ENCODE measurements at regions not wholly inside any gene's neighbourhood (a gene's known extent, or its start where the extent isn't known, plus 50 kb on each side); places are given as distances from the start of the nearest gene placed in this dataset.

GRCh38 chr10:108250936-108251620, 1086.6 kb upstream of the SORCS1 start:
- Histone ChIP-seq H3K36me3 (ENCODE audit: insufficient read depth, low read length) (no peaks in the 10 kb centered on the region), H3K4me3 (no peak overlapping the region), H3K9ac (ENCODE audit: insufficient read length) (no peak overlapping the region), H3K27ac (no peak overlapping the region), H3K9me3 (ENCODE audit: low read depth, low read length) (no peaks in the 10 kb centered on the region)
- DNase-seq (ENCODE audit: low read depth, low spot score) = no peak
- TF ChIP-seq FOXP2 (optimal IDR thresholded peaks at IDR 0.05; ENCODE audit: control extremely low read depth, extremely low read length, insufficient read depth) (no peak), EZH2 (IDR thresholded peaks at IDR 0.05) (no peak), POLR2AphosphoS5 (IDR thresholded peaks at IDR 0.05; ENCODE audit: borderline replicate concordance, low read depth, low read length) (no peak)

GRCh38 chr10:108249940-108250339, 1085.4 kb upstream of the SORCS1 start:
- Histone ChIP-seq H3K27ac (no peak overlapping the region), H3K4me3 (no peak overlapping the region), H3K9ac (ENCODE audit: insufficient read length) (no peak overlapping the region), H3K9me3 (ENCODE audit: low read depth, low read length) (no peaks in the 10 kb centered on the region), H3K36me3 (ENCODE audit: insufficient read depth, low read length) (no peaks in the 10 kb centered on the region)
- no peak for TF ChIP-seq EZH2 (IDR thresholded peaks at IDR 0.05)
- no peak for TF ChIP-seq POLR2AphosphoS5 (IDR thresholded peaks at IDR 0.05; ENCODE audit: borderline replicate concordance, low read depth, low read length)
- no peak for TF ChIP-seq FOXP2 (optimal IDR thresholded peaks at IDR 0.05; ENCODE audit: control extremely low read depth, extremely low read length, insufficient read depth)
- DNase-seq (ENCODE audit: low read depth, low spot score) = no peak

GRCh38 chr10:108244443-108245228, 1080.1 kb upstream of the SORCS1 start:
- H3K36me3 ChIP-seq (ENCODE audit: insufficient read depth, low read length) = no peaks in the 10 kb centered on the region
- H3K27ac ChIP-seq = no peak overlapping the region
- H3K9ac ChIP-seq (ENCODE audit: insufficient read length) = no peak overlapping the region
- DNase-seq (ENCODE audit: low read depth, low spot score) = no peak
- H3K9me3 ChIP-seq (ENCODE audit: low read depth, low read length) = no peaks in the 10 kb centered on the region
- no peak overlapping the region for H3K4me3 ChIP-seq
- TF ChIP-seq POLR2AphosphoS5 (IDR thresholded peaks at IDR 0.05; ENCODE audit: borderline replicate concordance, low read depth, low read length) (no peak), FOXP2 (optimal IDR thresholded peaks at IDR 0.05; ENCODE audit: control extremely low read depth, extremely low read length, insufficient read depth) (no peak), EZH2 (IDR thresholded peaks at IDR 0.05) (no peak)

GRCh38 chr10:108241166-108241565, 1076.7 kb upstream of the SORCS1 start:
- no peak overlapping the region for H3K9ac ChIP-seq (ENCODE audit: insufficient read length)
- no peak overlapping the region for H3K4me3 ChIP-seq
- TF ChIP-seq EZH2 (IDR thresholded peaks at IDR 0.05) (no peak), FOXP2 (optimal IDR thresholded peaks at IDR 0.05; ENCODE audit: control extremely low read depth, extremely low read length, insufficient read depth) (no peak), POLR2AphosphoS5 (IDR thresholded peaks at IDR 0.05; ENCODE audit: borderline replicate concordance, low read depth, low read length) (no peak)
- H3K36me3 ChIP-seq (ENCODE audit: insufficient read depth, low read length) = no peaks in the 10 kb centered on the region
- no peaks in the 10 kb centered on the region for H3K9me3 ChIP-seq (ENCODE audit: low read depth, low read length)
- DNase-seq (ENCODE audit: low read depth, low spot score) = no peak
- no peak overlapping the region for H3K27ac ChIP-seq

- no peak for DNase-seq (ENCODE audit: low read depth, low spot score)
- no peak overlapping the region for H3K27ac ChIP-seq
- no peak overlapping the region for H3K9ac ChIP-seq (ENCODE audit: insufficient read length)
- no peak for TF ChIP-seq POLR2AphosphoS5 (IDR thresholded peaks at IDR 0.05; ENCODE audit: borderline replicate concordance, low read depth, low read length)
- TF ChIP-seq FOXP2 (optimal IDR thresholded peaks at IDR 0.05; ENCODE audit: control extremely low read depth, extremely low read length, insufficient read depth) = no peak
- no peak for TF ChIP-seq EZH2 (IDR thresholded peaks at IDR 0.05)
- no peak overlapping the region for H3K4me3 ChIP-seq
- H3K36me3 ChIP-seq (ENCODE audit: insufficient read depth, low read length) = no peaks in the 10 kb centered on the region
- H3K9me3 ChIP-seq (ENCODE audit: low read depth, low read length) = no peaks in the 10 kb centered on the region
Observed at GRCh38 chr10:108238261-108238660, 1073.8 kb upstream of the SORCS1 start.

GRCh38 chr10:108230478-108231170, 1066.1 kb upstream of the SORCS1 start:
- TF ChIP-seq EZH2 (IDR thresholded peaks at IDR 0.05) (no peak), FOXP2 (optimal IDR thresholded peaks at IDR 0.05; ENCODE audit: control extremely low read depth, extremely low read length, insufficient read depth) (no peak), POLR2AphosphoS5 (IDR thresholded peaks at IDR 0.05; ENCODE audit: borderline replicate concordance, low read depth, low read length) (no peak)
- no peak for DNase-seq (ENCODE audit: low read depth, low spot score)
- Histone ChIP-seq H3K36me3 (ENCODE audit: insufficient read depth, low read length) (no peaks in the 10 kb centered on the region), H3K27ac (no peak overlapping the region), H3K9me3 (ENCODE audit: low read depth, low read length) (no peaks in the 10 kb centered on the region), H3K9ac (ENCODE audit: insufficient read length) (no peak overlapping the region), H3K4me3 (no peak overlapping the region)

GRCh38 chr10:108208732-108209131, 1044.2 kb upstream of the SORCS1 start:
- Histone ChIP-seq H3K36me3 (ENCODE audit: insufficient read depth, low read length) (no peaks in the 10 kb centered on the region), H3K9me3 (ENCODE audit: low read depth, low read length) (no peaks in the 10 kb centered on the region), H3K4me3 (no peak overlapping the region), H3K9ac (ENCODE audit: insufficient read length) (no peak overlapping the region), H3K27ac (no peak overlapping the region)
- no peak for DNase-seq (ENCODE audit: low read depth, low spot score)
- TF ChIP-seq POLR2AphosphoS5 (IDR thresholded peaks at IDR 0.05; ENCODE audit: borderline replicate concordance, low read depth, low read length) (no peak), EZH2 (IDR thresholded peaks at IDR 0.05) (no peak), FOXP2 (optimal IDR thresholded peaks at IDR 0.05; ENCODE audit: control extremely low read depth, extremely low read length, insufficient read depth) (no peak)

GRCh38 chr10:108208038-108208437, 1043.5 kb upstream of the SORCS1 start:
- H3K27ac ChIP-seq = no peak overlapping the region
- no peaks in the 10 kb centered on the region for H3K36me3 ChIP-seq (ENCODE audit: insufficient read depth, low read length)
- H3K4me3 ChIP-seq = no peak overlapping the region
- H3K9ac ChIP-seq (ENCODE audit: insufficient read length) = no peak overlapping the region
- TF ChIP-seq FOXP2 (optimal IDR thresholded peaks at IDR 0.05; ENCODE audit: control extremely low read depth, extremely low read length, insufficient read depth) (no peak), POLR2AphosphoS5 (IDR thresholded peaks at IDR 0.05; ENCODE audit: borderline replicate concordance, low read depth, low read length) (no peak), EZH2 (IDR thresholded peaks at IDR 0.05) (no peak)
- H3K9me3 ChIP-seq (ENCODE audit: low read depth, low read length) = no peaks in the 10 kb centered on the region
- DNase-seq (ENCODE audit: low read depth, low spot score) = no peak

All from SK-N-MC (cell line).